WTC11 (cell line): ENCODE measurements at regions not wholly inside any gene's neighbourhood (a gene's known extent, or its start where the extent isn't known, plus 50 kb on each side); places are given as distances from the start of the nearest gene placed in this dataset.

Source experiments
- ATAC-seq: fragments of 200-7000 bp; cut with Tn5 transposase; 2 replicates; pipeline ENCODE4 v1.10.0; 2021; ENCODE audit warnings: mild to moderate bottlenecking, moderate library complexity
- CTCF ChIA-PET: fragments of 300-600 bp; sonication (Branson Sonifier 250); formaldehyde crosslinking; loops from one replicate; lab custom pipeline; 2021; ENCODE audit warnings: antibody characterized with exemption; lab: Charles Lee
- POLR2A ChIA-PET: fragments of 350-600 bp; sonication (Branson Sonifier 250); formaldehyde crosslinking; loops from one replicate; lab custom pipeline; 2021; ENCODE audit warnings: antibody characterized with exemption; lab: Charles Lee
- DNase-seq: peaks from one replicate; pipeline ENCODE4 v3.0.0; 2021; ENCODE audit warnings: low spot score
- H3K27ac Mint-ChIP-seq: 2 replicates; pipeline ENCODE4 v1.8.0; 2021; ENCODE audit warnings: mixed read lengths
- H3K27me3 Mint-ChIP-seq: 2 replicates; pipeline ENCODE4 v1.8.0; 2021; ENCODE audit warnings: low read depth, mild to moderate bottlenecking, moderate library complexity, mixed read lengths
- H3K36me3 Mint-ChIP-seq: 2 replicates; pipeline ENCODE4 v1.8.0; 2021; ENCODE audit warnings: mixed read lengths
- H3K4me1 Mint-ChIP-seq: 2 replicates; pipeline ENCODE4 v1.8.0; 2022; ENCODE audit warnings: mixed read lengths
- H3K4me3 Mint-ChIP-seq: 2 replicates; pipeline ENCODE4 v1.8.0; 2021; ENCODE audit warnings: mild to moderate bottlenecking, moderate library complexity, mixed read lengths
- H3K9me3 Mint-ChIP-seq: 2 replicates; pipeline ENCODE4 v1.8.0; 2021; ENCODE audit warnings: mixed read lengths
- AR ChIP-seq: fragments of 250-450 bp; sonication (Bioruptor Pico); IDR thresholded peaks from 2 replicates; pipeline ENCODE4 v1.9.0; 2021; ENCODE audit warnings: mild to moderate bottlenecking
- ATF3 ChIP-seq: sonication (generic); formaldehyde crosslinking; conservative IDR thresholded peaks from 2 replicates; pipeline ENCODE4 v1.8.1; 2022; ENCODE audit warnings: mild to moderate bottlenecking, missing genetic modification reagents
- ERG ChIP-seq: fragments of 250-450 bp; sonication (Bioruptor Pico); IDR thresholded peaks from 2 replicates; pipeline ENCODE4 v1.8.0; 2021; ENCODE audit warnings: mild to moderate bottlenecking
- ESRRA ChIP-seq: sonication (generic); formaldehyde crosslinking; IDR thresholded peaks from 2 replicates; pipeline ENCODE4 v1.8.1; 2022; ENCODE audit warnings: mild to moderate bottlenecking, missing genetic modification reagents, borderline replicate concordance
- FOXK1 ChIP-seq: sonication (generic); formaldehyde crosslinking; IDR thresholded peaks from 2 replicates; pipeline ENCODE4 v1.8.0; 2022; ENCODE audit warnings: mild to moderate bottlenecking, moderate library complexity, missing genetic modification reagents
- HMGXB4 ChIP-seq: sonication (generic); formaldehyde crosslinking; IDR thresholded peaks from 2 replicates; pipeline ENCODE4 v1.8.1; 2023; ENCODE audit warnings: mild to moderate bottlenecking, moderate library complexity, missing genetic modification reagents
- IRF2 ChIP-seq: sonication (generic); formaldehyde crosslinking; IDR thresholded peaks from 2 replicates; pipeline ENCODE4 v1.8.0; 2022; ENCODE audit warnings: low read depth, missing genetic modification reagents, borderline replicate concordance
- NFATC4 ChIP-seq: fragments of 250-450 bp; sonication (Bioruptor Pico); IDR thresholded peaks from 2 replicates; pipeline ENCODE4 v1.9.0; 2021; ENCODE audit warnings: mild to moderate bottlenecking
- NR1H2 ChIP-seq: sonication (generic); formaldehyde crosslinking; IDR thresholded peaks from 2 replicates; pipeline ENCODE4 v1.9.0; 2021; ENCODE audit warnings: mild to moderate bottlenecking, moderate library complexity, missing genetic modification reagents
- OVOL2 ChIP-seq: fragments of 250-450 bp; sonication (Bioruptor Pico); IDR thresholded peaks from 2 replicates; pipeline ENCODE4 v1.9.0; 2021; ENCODE audit warnings: mild to moderate bottlenecking, borderline replicate concordance
- PREB ChIP-seq: sonication (generic); formaldehyde crosslinking; IDR thresholded peaks from 2 replicates; pipeline ENCODE4 v1.8.1; 2022; ENCODE audit warnings: mild to moderate bottlenecking, missing genetic modification reagents, moderate library complexity, borderline replicate concordance
- SOX15 ChIP-seq: fragments of 250-450 bp; sonication (Bioruptor Pico); IDR thresholded peaks from 2 replicates; pipeline ENCODE4 v1.9.0; 2021; ENCODE audit warnings: mild to moderate bottlenecking
- STAT6 ChIP-seq: sonication (generic); formaldehyde crosslinking; conservative IDR thresholded peaks from 2 replicates; pipeline ENCODE4 v1.8.1; 2023; ENCODE audit warnings: mild to moderate bottlenecking, low read depth, missing genetic modification reagents, moderate library complexity
- USF1 ChIP-seq: sonication (generic); formaldehyde crosslinking; IDR thresholded peaks from 2 replicates; pipeline ENCODE4 v1.8.0; 2022; ENCODE audit warnings: mild to moderate bottlenecking, missing genetic modification reagents
- ZMAT4 ChIP-seq: fragments of 250-450 bp; sonication (Bioruptor Pico); IDR thresholded peaks from 2 replicates; pipeline ENCODE4 v1.9.0; 2021; ENCODE audit warnings: mild to moderate bottlenecking
- ZNF121 ChIP-seq: sonication (generic); formaldehyde crosslinking; IDR thresholded peaks from 2 replicates; pipeline ENCODE4 v1.8.0; 2023; ENCODE audit warnings: missing genetic modification reagents
- ZNF219 ChIP-seq: sonication (generic); formaldehyde crosslinking; IDR thresholded peaks from 2 replicates; pipeline ENCODE4 v1.8.0; 2023; ENCODE audit warnings: missing genetic modification reagents, mild to moderate bottlenecking, borderline replicate concordance
- ZNF317 ChIP-seq: sonication (generic); formaldehyde crosslinking; IDR thresholded peaks from 2 replicates; pipeline ENCODE4 v1.8.1; 2023; ENCODE audit warnings: low read depth, mild to moderate bottlenecking, moderate library complexity, missing genetic modification reagents, borderline replicate concordance
- ZNF416 ChIP-seq: fragments of 250-450 bp; sonication (Bioruptor Pico); IDR thresholded peaks from 2 replicates; pipeline ENCODE4 v1.9.0; 2021; ENCODE audit warnings: mild to moderate bottlenecking, inconsistent platforms
- ZNF423 ChIP-seq: fragments of 250-450 bp; sonication (Bioruptor Pico); IDR thresholded peaks from 2 replicates; pipeline ENCODE4 v2.1.2; 2022; ENCODE audit warnings: mild to moderate bottlenecking, moderate library complexity

- TF ChIP-seq IRF2 (CRISPR knock-in tag), result no peak
- TF ChIP-seq ZMAT4, result no peak
- TF ChIP-seq NFATC4 (CRISPR knock-in tag), result no peak
- TF ChIP-seq FOXK1 (CRISPR knock-in tag), result no peak
- TF ChIP-seq, all 79 proteins: peak for 0
Measured at GRCh38 chr16:62717026-62717425, 680.8 kb upstream of the CDH8 start (continued).

- no peak overlapping the region for H3K4me3 Mint-ChIP-seq
- ATAC-seq, result no peak
- H3K36me3 Mint-ChIP-seq, result no peaks in the 10 kb centered on the region
- no peaks in the 10 kb centered on the region for H3K27me3 Mint-ChIP-seq
- TF ChIP-seq NFATC4 (CRISPR knock-in tag) (no peak), ERG (CRISPR knock-in tag) (no peak), SOX15 (CRISPR knock-in tag) (no peak), AR (no peak), STAT6 (CRISPR knock-in tag) (no peak), ZNF416 (no peak), ZNF317 (no peak), OVOL2 (CRISPR knock-in tag) (no peak), NR1H2 (CRISPR knock-in tag) (no peak)
- peaks cover 18% of the 10 kb centered on the region for H3K9me3 Mint-ChIP-seq
- no peak for DNase-seq
- no peak overlapping the region for H3K27ac Mint-ChIP-seq
- CTCF ChIA-PET, result no interaction called here
- H3K4me1 Mint-ChIP-seq, result peaks cover 8% of the 10 kb centered on the region
- POLR2A ChIA-PET, result no interaction called here
Measured at GRCh38 chr16:62715701-62716100, 679.5 kb upstream of the CDH8 start.

GRCh38 chr16:62712566-62712965, 676.3 kb upstream of the CDH8 start:
- no peaks in the 10 kb centered on the region for H3K36me3 Mint-ChIP-seq
- peaks cover 8% of the 10 kb centered on the region for H3K4me1 Mint-ChIP-seq
- CTCF ChIA-PET, result no interaction called here
- POLR2A ChIA-PET, result no interaction called here
- ATAC-seq (no peak), DNase-seq (no peak)
- H3K9me3 Mint-ChIP-seq, result peaks cover 3% of the 10 kb centered on the region; the same call in 1 of the 2 replicates
- H3K4me3 Mint-ChIP-seq, result no peak overlapping the region
- H3K27me3 Mint-ChIP-seq, result no peaks in the 10 kb centered on the region
- TF ChIP-seq HMGXB4 (CRISPR knock-in tag) (no peak), ZNF423 (CRISPR knock-in tag) (no peak), ZNF219 (CRISPR knock-in tag) (no peak), ESRRA (CRISPR knock-in tag) (no peak), ATF3 (CRISPR knock-in tag) (no peak), ZNF121 (CRISPR knock-in tag) (no peak), PREB (CRISPR knock-in tag) (no peak), USF1 (CRISPR knock-in tag) (no peak)
- TF ChIP-seq, all 79 proteins: peak for 0
- H3K27ac Mint-ChIP-seq, result no peak overlapping the region
